Head of caudate nucleus (tissue), 42 donors: ENCODE measurements at regions not wholly inside any gene's neighbourhood (a gene's known extent, or its start where the extent isn't known, plus 50 kb on each side); places are given as distances from the start of the nearest gene placed in this dataset.
A peak's percentile ranks its signal among the peaks of the same experiment; 100 is the strongest.

Experiments used
- DNase-seq, 42 donors: peaks; one replicate each; pipeline versions ENCODE4 v3.0.0 to v3.0.0-alpha.2; 2020 to 2021; ENCODE audit warnings: mixed read lengths in 7 of 42
- intact Hi-C: fragments of 100-400 bp; cut with DNase I; formaldehyde crosslinking; loops from one replicate; pipeline ENCODE4 v1.15.0; 2022

- intact Hi-C loops: no loop called here
- peak in 1 of 42 donors; percentile 10 for DNase-seq
Observed at GRCh38 chr9:109967651-109968642, 187.9 kb downstream of the PALM2AKAP2 start.

GRCh38 chr9:109969011-109969410, 189.0 kb downstream of the PALM2AKAP2 start:
- intact Hi-C loops: no loop called here
- DNase-seq: peak in 3 of 42 donors; percentile 9 to 22 (median 10)

GRCh38 chr9:109969573-109970237, 189.7 kb downstream of the PALM2AKAP2 start:
- intact Hi-C loops: loop anchor here (10.0 kb wide), 1 partner anchor 95 kb away; no protein-coding TSS in a partner anchor
- no peak for DNase-seq

GRCh38 chr9:109971226-109971625, 191.2 kb downstream of the PALM2AKAP2 start:
- DNase-seq: no peak
- intact Hi-C loops: loop anchor here (10.0 kb wide), 1 partner anchor 94 kb away; no protein-coding TSS in a partner anchor

GRCh38 chr9:109972026-109972882, 192.3 kb downstream of the PALM2AKAP2 start:
- peak in 20 of 42 donors; percentile 6 to 51 (median 18) for DNase-seq
- intact Hi-C loops: loop anchor here (10.0 kb wide), 1 partner anchor 93 kb away; no protein-coding TSS in a partner anchor

GRCh38 chr9:109973336-109973735, 193.3 kb downstream of the PALM2AKAP2 start:
- DNase-seq: no peak
- intact Hi-C loops: loop anchor here (10.0 kb wide), 1 partner anchor 91 kb away; no protein-coding TSS in a partner anchor

- intact Hi-C loops: loop anchor here (10.0 kb wide), 1 partner anchor 90 kb away; no protein-coding TSS in a partner anchor
- DNase-seq: peak in 28 of 42 donors; percentile 20 to 76 (median 34)
Observed at GRCh38 chr9:109974143-109974917, 194.3 kb downstream of the PALM2AKAP2 start.

GRCh38 chr9:109974918-109975276, 194.9 kb downstream of the PALM2AKAP2 start:
- DNase-seq: no peak

GRCh38 chr9:109975574-109976295, 195.7 kb downstream of the PALM2AKAP2 start:
- no peak for DNase-seq
- intact Hi-C loops: loop anchor here (10.0 kb wide), 1 partner anchor 89 kb away; no protein-coding TSS in a partner anchor

More at GRCh38 chr9:109974918-109975276, 194.9 kb downstream of the PALM2AKAP2 start:
- intact Hi-C loops: loop anchor here (10.0 kb wide), 1 partner anchor 90 kb away; no protein-coding TSS in a partner anchor

- intact Hi-C loops: loop anchor here (10.0 kb wide), 1 partner anchor 88 kb away; no protein-coding TSS in a partner anchor
Observed at GRCh38 chr9:109976303-109976702, 196.3 kb downstream of the PALM2AKAP2 start.

GRCh38 chr9:109977521-109977920, 197.5 kb downstream of the PALM2AKAP2 start:
- intact Hi-C loops: loop anchor here (10.0 kb wide), 1 partner anchor 87 kb away; no protein-coding TSS in a partner anchor
- no peak for DNase-seq

More at GRCh38 chr9:109976303-109976702, 196.3 kb downstream of the PALM2AKAP2 start:
- no peak for DNase-seq

- intact Hi-C loops: no loop called here
- no peak for DNase-seq
Observed at GRCh38 chr9:109981091-109981490, 201.1 kb downstream of the PALM2AKAP2 start.

GRCh38 chr9:109986521-109986991, 206.6 kb downstream of the PALM2AKAP2 start:
- no peak for DNase-seq
- intact Hi-C loops: no loop called here

- intact Hi-C loops: no loop called here
- DNase-seq: no peak
Observed at GRCh38 chr9:109989296-109989695, 209.3 kb downstream of the PALM2AKAP2 start.

- intact Hi-C loops: no loop called here
- DNase-seq: no peak
Observed at GRCh38 chr9:109990541-109990940, 210.5 kb downstream of the PALM2AKAP2 start.

- DNase-seq: no peak
- intact Hi-C loops: no loop called here
Observed at GRCh38 chr9:109992293-109992692, 212.3 kb downstream of the PALM2AKAP2 start.
